Coronary artery (tissue), 2 donors: ENCODE measurements at regions not wholly inside any gene's neighbourhood (a gene's known extent, or its start where the extent isn't known, plus 50 kb on each side); places are given as distances from the start of the nearest gene placed in this dataset.

Source experiments
- DNase-seq: peaks from one replicate; pipeline ENCODE4 v3.0.0-alpha.2; 2017; ENCODE audit warnings: low spot score
- H3K27ac ChIP-seq, 2 donors: fragments of 200-600 bp; sonication (generic); one replicate each; pipeline ENCODE4 v1.5.1; 2016 to 2019
- H3K4me3 ChIP-seq: fragments of 200-600 bp; sonication (generic); 2 replicates; pipeline ENCODE4 v1.5.1; 2016; ENCODE audit warnings: mild to moderate bottlenecking, moderate library complexity
- TF ChIP-seq, protein P1 (sequence below): fragments of 200-600 bp; sonication (generic); IDR thresholded peaks from one replicate; pipeline ENCODE4 v1.5.1; 2019; ENCODE audit warnings: antibody characterized with exemption

DNA sequence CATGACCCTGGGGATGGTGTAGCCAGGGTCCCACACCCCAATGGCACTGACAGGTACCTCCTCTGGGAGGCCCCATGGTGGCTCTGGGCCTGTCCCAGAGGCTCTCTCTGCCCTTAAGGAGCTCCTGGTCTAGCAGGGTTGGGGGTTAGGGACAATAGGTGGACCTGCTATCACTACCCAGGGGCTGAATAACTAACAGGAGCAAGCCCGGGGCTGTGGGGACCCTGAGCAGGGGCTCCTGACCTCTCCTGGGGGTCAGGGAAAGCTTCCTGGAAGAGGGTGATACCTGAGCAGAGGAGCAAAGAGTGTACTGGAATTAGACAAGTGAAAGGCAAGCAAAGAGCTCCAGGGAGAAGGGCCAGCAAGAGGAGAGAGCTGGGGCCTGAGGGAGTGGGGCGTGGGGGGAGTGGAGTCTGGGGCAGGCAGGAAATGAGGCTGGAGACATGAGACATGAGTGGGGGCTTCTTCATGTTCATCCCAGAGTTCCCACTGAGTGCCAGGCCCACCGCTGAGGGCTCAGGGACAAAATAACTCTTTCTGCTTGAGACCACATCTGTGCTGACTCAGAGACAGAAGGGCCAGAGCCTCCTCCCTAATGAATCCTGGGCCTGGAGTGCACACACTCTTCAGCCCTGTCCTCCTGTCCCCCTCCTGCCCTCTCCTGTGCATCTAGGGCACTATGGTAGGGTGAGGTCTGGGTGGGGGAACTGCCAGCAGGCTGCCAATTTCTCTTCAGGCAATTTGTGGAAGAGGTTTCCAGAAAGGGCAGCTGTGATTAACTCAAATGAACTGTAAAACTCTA is 517.6 kb downstream of the PTPRU start:
- TF ChIP-seq, protein P1, sequence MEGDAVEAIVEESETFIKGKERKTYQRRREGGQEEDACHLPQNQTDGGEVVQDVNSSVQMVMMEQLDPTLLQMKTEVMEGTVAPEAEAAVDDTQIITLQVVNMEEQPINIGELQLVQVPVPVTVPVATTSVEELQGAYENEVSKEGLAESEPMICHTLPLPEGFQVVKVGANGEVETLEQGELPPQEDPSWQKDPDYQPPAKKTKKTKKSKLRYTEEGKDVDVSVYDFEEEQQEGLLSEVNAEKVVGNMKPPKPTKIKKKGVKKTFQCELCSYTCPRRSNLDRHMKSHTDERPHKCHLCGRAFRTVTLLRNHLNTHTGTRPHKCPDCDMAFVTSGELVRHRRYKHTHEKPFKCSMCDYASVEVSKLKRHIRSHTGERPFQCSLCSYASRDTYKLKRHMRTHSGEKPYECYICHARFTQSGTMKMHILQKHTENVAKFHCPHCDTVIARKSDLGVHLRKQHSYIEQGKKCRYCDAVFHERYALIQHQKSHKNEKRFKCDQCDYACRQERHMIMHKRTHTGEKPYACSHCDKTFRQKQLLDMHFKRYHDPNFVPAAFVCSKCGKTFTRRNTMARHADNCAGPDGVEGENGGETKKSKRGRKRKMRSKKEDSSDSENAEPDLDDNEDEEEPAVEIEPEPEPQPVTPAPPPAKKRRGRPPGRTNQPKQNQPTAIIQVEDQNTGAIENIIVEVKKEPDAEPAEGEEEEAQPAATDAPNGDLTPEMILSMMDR = no peak
- peak; percentile 49 for DNase-seq
- no peak overlapping the region for H3K4me3 ChIP-seq
- H3K27ac ChIP-seq = no peak overlapping the region

DNA sequence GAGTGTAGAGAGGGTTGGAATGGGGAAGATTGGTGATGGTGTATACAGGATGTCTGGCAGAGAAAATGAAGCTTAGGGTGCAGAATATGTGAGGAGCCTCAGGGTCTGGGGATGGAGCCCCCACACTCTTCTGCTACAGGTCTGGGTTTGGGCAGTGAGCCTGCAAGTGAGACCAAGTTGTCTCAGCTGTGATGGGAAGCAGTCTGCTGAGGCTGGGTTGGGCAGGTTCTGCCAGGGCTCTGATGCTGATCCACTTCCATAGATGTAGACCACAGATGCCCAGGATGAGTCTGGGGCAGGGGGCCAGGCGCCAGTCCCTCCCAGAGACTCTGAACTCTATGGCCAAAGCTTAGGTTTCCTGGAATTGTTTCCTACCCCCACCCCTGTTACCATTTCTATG is 516.9 kb downstream of the PTPRU start:
- DNase-seq = peak; percentile 38
- H3K4me3 ChIP-seq = no peak overlapping the region
- TF ChIP-seq, protein P1 = no peak
- no peak overlapping the region for H3K27ac ChIP-seq

DNA sequence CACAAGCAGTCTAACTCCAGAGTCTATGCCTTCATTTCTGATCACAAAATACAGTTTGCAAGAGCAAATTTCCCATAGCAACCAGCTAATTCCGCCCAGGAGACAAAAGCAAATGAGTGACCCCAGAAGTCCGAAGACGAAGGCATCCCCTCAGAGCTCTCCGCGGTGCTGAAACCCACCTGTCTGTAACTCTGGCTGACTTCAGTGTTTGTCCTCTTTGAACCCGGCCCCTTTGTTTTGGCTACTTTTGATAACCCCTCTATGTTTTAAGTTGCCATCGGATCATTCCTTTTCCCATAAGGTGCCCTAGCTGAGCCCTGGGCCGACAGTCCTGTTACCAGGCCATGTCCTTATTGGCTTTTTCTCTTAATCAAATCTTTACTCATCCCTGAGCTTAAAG is 515.8 kb downstream of the PTPRU start:
- DNase-seq = peak; percentile 52
- H3K4me3 ChIP-seq = no peak overlapping the region
- H3K27ac ChIP-seq = no peak overlapping the region
- TF ChIP-seq, protein P1 = no peak

- Histone ChIP-seq H3K27ac (no peak overlapping the region), H3K4me3 (no peak overlapping the region)
- TF ChIP-seq, protein P1 = no peak
- DNase-seq = peak; percentile 22
Observed at GRCh38 chr1:29749024-29749945, 513.0 kb downstream of the PTPRU start.

- TF ChIP-seq, protein P1 = no peak
- Histone ChIP-seq H3K27ac (no peak overlapping the region), H3K4me3 (no peak overlapping the region)
- no peak for DNase-seq
Observed at GRCh38 chr1:29747196-29747595, 510.9 kb downstream of the PTPRU start.

GRCh38 chr1:29746076-29746665 is 509.8 kb downstream of the PTPRU start:
- no peak for DNase-seq
- no peak overlapping the region for H3K27ac ChIP-seq
- H3K4me3 ChIP-seq = no peak overlapping the region
- TF ChIP-seq, protein P1 = no peak
